Neural cell (in vitro differentiated cells): ENCODE measurements at regions not wholly inside any gene's neighbourhood (a gene's known extent, or its start where the extent isn't known, plus 50 kb on each side); places are given as distances from the start of the nearest gene placed in this dataset.

ENCODE experiments used
- H2AFZ ChIP-seq: fragments of 200-600, 300-800 bp; sonication (generic), shearing (Covaris generic); 2 replicates; pipeline ENCODE4 v1.6.0; 2014; ENCODE audit warnings: low read depth, mild to moderate bottlenecking, antibody characterized with exemption, low read length, moderate library complexity
- H3F3A ChIP-seq: fragments of 200-600 bp; shearing (Covaris generic); 2 replicates; pipeline ENCODE4 v1.6.1; 2016; ENCODE audit warnings: mild to moderate bottlenecking, moderate library complexity, mixed read lengths, antibody characterized with exemption, low read length; ENCODE audit not compliant: insufficient read depth, poor library complexity, severe bottlenecking
- H3K27ac ChIP-seq: fragments of 200-600, 300-800 bp; sonication (generic), shearing (Covaris generic); 2 replicates; pipeline ENCODE4 v1.5.1; 2014; ENCODE audit warnings: mild to moderate bottlenecking, low read length, moderate library complexity
- H3K27me3 ChIP-seq: fragments of 300-800, 200-600 bp; sonication (generic), shearing (Covaris generic); 2 replicates; pipeline ENCODE4 v1.6.0; 2014; ENCODE audit warnings: mild to moderate bottlenecking, low read depth, low read length, moderate library complexity; ENCODE audit not compliant: insufficient read depth
- H3K36me3 ChIP-seq: fragments of 300-800, 200-600 bp; sonication (generic), shearing (Covaris generic); 2 replicates; pipeline ENCODE4 v1.5.1; 2014; ENCODE audit warnings: mild to moderate bottlenecking, antibody characterized with exemption, low read length, moderate library complexity; ENCODE audit not compliant: insufficient read depth
- H3K4me2 ChIP-seq: fragments of 300-800, 200-600 bp; sonication (generic), shearing (Covaris generic); 2 replicates; pipeline ENCODE4 v1.6.0; 2014; ENCODE audit warnings: mild to moderate bottlenecking, low read length
- H3K4me3 ChIP-seq: fragments of 300-800, 200-600 bp; sonication (generic), shearing (Covaris generic); 2 replicates; pipeline ENCODE4 v1.5.1; 2014; ENCODE audit warnings: mild to moderate bottlenecking, low read length, moderate library complexity
- H3K79me2 ChIP-seq: fragments of 200-600 bp; shearing (Covaris generic); replicated peaks from 2 replicates; pipeline ENCODE4 v1.6.0; 2014; ENCODE audit warnings: mild to moderate bottlenecking, low read length, moderate library complexity; ENCODE audit not compliant: insufficient read depth
- H3K9ac ChIP-seq: fragments of 300-800, 200-600 bp; sonication (generic), shearing (Covaris generic); 2 replicates; pipeline ENCODE4 v1.6.1; 2016; ENCODE audit warnings: mild to moderate bottlenecking, low read length, mixed read lengths
- H3K9me2 ChIP-seq: fragments of 200-600 bp; shearing (Covaris generic); 2 replicates; pipeline ENCODE4 v1.6.1; 2016; ENCODE audit warnings: mild to moderate bottlenecking, low read length, mixed read lengths; ENCODE audit not compliant: insufficient read depth
- H3K9me3 ChIP-seq: fragments of 200-600, 300-800 bp; sonication (generic), shearing (Covaris generic); 2 replicates; pipeline ENCODE4 v1.6.1; 2016; ENCODE audit warnings: mild to moderate bottlenecking, mixed run types, low read length, moderate library complexity, mixed read lengths
- H4K20me1 ChIP-seq: fragments of 200-600 bp; shearing (Covaris generic); 2 replicates; pipeline ENCODE4 v1.6.1; 2016; ENCODE audit warnings: mild to moderate bottlenecking, mixed run types; ENCODE audit not compliant: insufficient read depth
- EP300 ChIP-seq: fragments of 450-650 bp; conservative IDR thresholded peaks from 2 replicates; pipeline ENCODE4 v1.6.1; 2014; ENCODE audit warnings: antibody characterized with exemption, mild to moderate bottlenecking, moderate library complexity; ENCODE audit not compliant: poor library complexity, severe bottlenecking
- EZH2 ChIP-seq: fragments of 200-600, 300-800 bp; shearing (Covaris generic), sonication (generic); IDR thresholded peaks from 2 replicates; pipeline ENCODE4 v1.6.1; 2014; ENCODE audit warnings: antibody characterized with exemption, low read length, borderline replicate concordance, mild to moderate bottlenecking; ENCODE audit not compliant: insufficient read depth, poor library complexity, severe bottlenecking
- MXI1 ChIP-seq: fragments of 450-650 bp; conservative IDR thresholded peaks from 2 replicates; pipeline ENCODE4 v1.6.1; 2014; ENCODE audit warnings: antibody characterized with exemption, mild to moderate bottlenecking; ENCODE audit not compliant: poor library complexity, severe bottlenecking
- POLR2AphosphoS5 ChIP-seq: IDR thresholded peaks from 2 replicates; pipeline ENCODE4 v1.6.1; 2012
- RAD21 ChIP-seq: fragments of 450-650 bp; conservative IDR thresholded peaks from 2 replicates; pipeline ENCODE4 v1.6.1; 2014; ENCODE audit warnings: antibody characterized with exemption, mild to moderate bottlenecking, moderate library complexity
- SMC3 ChIP-seq: fragments of 450-650 bp; conservative IDR thresholded peaks from 2 replicates; pipeline ENCODE4 v1.6.1; 2014; ENCODE audit warnings: antibody characterized with exemption, mild to moderate bottlenecking, moderate library complexity; ENCODE audit not compliant: poor library complexity
- TAF1 ChIP-seq: IDR thresholded peaks from 2 replicates; pipeline ENCODE4 v1.6.1; 2012; ENCODE audit warnings: low read depth
- TF ChIP-seq, protein P1 (sequence below): IDR thresholded peaks from 2 replicates; pipeline ENCODE4 v1.6.1; 2012; ENCODE audit warnings: borderline replicate concordance
- TF ChIP-seq, protein P2 (sequence below): fragments of 450-650 bp; IDR thresholded peaks from 2 replicates; pipeline ENCODE4 v1.5.1; 2014; ENCODE audit warnings: antibody characterized with exemption, mild to moderate bottlenecking, moderate library complexity; ENCODE audit not compliant: poor library complexity, severe bottlenecking

DNA sequence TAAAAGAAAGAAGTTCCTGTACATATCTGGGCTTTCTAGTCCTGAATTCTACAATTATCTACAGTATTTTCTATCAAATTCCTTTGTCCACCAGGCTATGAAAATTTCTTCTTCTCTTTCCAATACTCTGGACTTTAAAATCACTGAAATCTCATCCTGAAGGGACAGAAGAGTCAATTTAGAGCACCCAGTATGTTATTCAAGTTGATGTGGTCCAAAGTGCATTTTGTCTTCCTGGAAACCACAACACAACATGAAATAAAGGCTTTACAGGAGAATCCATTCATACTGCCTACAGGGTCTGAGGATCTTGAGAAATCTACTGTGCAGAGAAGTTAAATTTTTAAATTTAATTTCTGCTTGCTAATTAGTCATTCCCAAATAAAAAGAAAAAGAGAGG is 94.9 kb upstream of the ADGRF1 start:
- Histone ChIP-seq H2AFZ (no peak overlapping the region), H3K27me3 (no peaks in the 10 kb centered on the region), H3F3A (no peaks in the 10 kb centered on the region), H3K79me2 (no peaks in the 10 kb centered on the region), H4K20me1 (no peaks in the 10 kb centered on the region), H3K27ac (no peak overlapping the region), H3K36me3 (no peaks in the 10 kb centered on the region), H3K9ac (no peak overlapping the region), H3K9me2 (no peaks in the 10 kb centered on the region), H3K4me3 (no peak overlapping the region), H3K9me3 (no peaks in the 10 kb centered on the region), H3K4me2 (no peak overlapping the region)
- TF ChIP-seq POLR2AphosphoS5, result no peak
- no peak for TF ChIP-seq SMC3
- TF ChIP-seq EZH2, result no peak
- TF ChIP-seq, protein P1, sequence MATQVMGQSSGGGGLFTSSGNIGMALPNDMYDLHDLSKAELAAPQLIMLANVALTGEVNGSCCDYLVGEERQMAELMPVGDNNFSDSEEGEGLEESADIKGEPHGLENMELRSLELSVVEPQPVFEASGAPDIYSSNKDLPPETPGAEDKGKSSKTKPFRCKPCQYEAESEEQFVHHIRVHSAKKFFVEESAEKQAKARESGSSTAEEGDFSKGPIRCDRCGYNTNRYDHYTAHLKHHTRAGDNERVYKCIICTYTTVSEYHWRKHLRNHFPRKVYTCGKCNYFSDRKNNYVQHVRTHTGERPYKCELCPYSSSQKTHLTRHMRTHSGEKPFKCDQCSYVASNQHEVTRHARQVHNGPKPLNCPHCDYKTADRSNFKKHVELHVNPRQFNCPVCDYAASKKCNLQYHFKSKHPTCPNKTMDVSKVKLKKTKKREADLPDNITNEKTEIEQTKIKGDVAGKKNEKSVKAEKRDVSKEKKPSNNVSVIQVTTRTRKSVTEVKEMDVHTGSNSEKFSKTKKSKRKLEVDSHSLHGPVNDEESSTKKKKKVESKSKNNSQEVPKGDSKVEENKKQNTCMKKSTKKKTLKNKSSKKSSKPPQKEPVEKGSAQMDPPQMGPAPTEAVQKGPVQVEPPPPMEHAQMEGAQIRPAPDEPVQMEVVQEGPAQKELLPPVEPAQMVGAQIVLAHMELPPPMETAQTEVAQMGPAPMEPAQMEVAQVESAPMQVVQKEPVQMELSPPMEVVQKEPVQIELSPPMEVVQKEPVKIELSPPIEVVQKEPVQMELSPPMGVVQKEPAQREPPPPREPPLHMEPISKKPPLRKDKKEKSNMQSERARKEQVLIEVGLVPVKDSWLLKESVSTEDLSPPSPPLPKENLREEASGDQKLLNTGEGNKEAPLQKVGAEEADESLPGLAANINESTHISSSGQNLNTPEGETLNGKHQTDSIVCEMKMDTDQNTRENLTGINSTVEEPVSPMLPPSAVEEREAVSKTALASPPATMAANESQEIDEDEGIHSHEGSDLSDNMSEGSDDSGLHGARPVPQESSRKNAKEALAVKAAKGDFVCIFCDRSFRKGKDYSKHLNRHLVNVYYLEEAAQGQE, result no peak
- no peak for TF ChIP-seq TAF1
- TF ChIP-seq MXI1, result no peak
- TF ChIP-seq RAD21, result no peak
- TF ChIP-seq, protein P2, sequence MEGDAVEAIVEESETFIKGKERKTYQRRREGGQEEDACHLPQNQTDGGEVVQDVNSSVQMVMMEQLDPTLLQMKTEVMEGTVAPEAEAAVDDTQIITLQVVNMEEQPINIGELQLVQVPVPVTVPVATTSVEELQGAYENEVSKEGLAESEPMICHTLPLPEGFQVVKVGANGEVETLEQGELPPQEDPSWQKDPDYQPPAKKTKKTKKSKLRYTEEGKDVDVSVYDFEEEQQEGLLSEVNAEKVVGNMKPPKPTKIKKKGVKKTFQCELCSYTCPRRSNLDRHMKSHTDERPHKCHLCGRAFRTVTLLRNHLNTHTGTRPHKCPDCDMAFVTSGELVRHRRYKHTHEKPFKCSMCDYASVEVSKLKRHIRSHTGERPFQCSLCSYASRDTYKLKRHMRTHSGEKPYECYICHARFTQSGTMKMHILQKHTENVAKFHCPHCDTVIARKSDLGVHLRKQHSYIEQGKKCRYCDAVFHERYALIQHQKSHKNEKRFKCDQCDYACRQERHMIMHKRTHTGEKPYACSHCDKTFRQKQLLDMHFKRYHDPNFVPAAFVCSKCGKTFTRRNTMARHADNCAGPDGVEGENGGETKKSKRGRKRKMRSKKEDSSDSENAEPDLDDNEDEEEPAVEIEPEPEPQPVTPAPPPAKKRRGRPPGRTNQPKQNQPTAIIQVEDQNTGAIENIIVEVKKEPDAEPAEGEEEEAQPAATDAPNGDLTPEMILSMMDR, result no peak
- TF ChIP-seq EP300, result no peak

DNA sequence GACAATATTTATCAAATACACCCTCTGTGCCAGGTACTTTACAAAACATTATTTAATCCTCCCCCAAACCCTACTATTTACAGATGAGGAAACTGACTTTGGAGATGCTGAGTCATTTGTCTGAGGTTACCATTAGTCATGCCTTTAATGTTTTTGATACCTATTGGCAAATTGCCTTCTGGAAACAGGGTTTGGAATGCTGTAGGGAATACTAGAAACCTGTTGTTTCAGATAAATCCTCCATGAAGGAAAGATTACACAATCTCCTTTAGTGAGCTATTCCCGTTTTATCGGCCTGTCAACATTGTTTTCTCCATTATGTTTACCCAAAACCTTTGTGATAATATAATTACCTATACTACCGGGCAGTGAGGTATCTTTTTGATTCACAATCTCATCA is 93.6 kb upstream of the ADGRF1 start:
- no peaks in the 10 kb centered on the region for H3K79me2 ChIP-seq
- TF ChIP-seq, protein P1, result no peak
- TF ChIP-seq MXI1 (no peak), SMC3 (no peak), EZH2 (no peak), EP300 (no peak), POLR2AphosphoS5 (no peak), RAD21 (no peak), TAF1 (no peak)
- TF ChIP-seq, protein P2, result no peak
- H3K27me3 ChIP-seq, result no peaks in the 10 kb centered on the region
- H3F3A ChIP-seq, result no peaks in the 10 kb centered on the region
- no peak overlapping the region for H2AFZ ChIP-seq
- H3K27ac ChIP-seq, result no peak overlapping the region
- H4K20me1 ChIP-seq, result no peaks in the 10 kb centered on the region
- H3K4me3 ChIP-seq, result no peak overlapping the region
- no peaks in the 10 kb centered on the region for H3K9me3 ChIP-seq
- no peaks in the 10 kb centered on the region for H3K9me2 ChIP-seq
- H3K4me2 ChIP-seq, result no peak overlapping the region
- H3K36me3 ChIP-seq, result no peaks in the 10 kb centered on the region
- H3K9ac ChIP-seq, result no peak overlapping the region
